GM19438 (cell line): ENCODE measurements at regions not wholly inside any gene's neighbourhood (a gene's known extent, or its start where the extent isn't known, plus 50 kb on each side); places are given as distances from the start of the nearest gene placed in this dataset.
"Not testable (repeated sequence)": the region's sequence is repeated elsewhere in the genome, so short reads cannot be mapped to it uniquely, and the experiment has no call there.

ENCODE experiments used
- ATAC-seq: cut with Tn5 transposase; IDR thresholded peaks from one replicate; pipeline ENCODE4 v1.9.1; 2021; ENCODE audit warnings: low read depth; ENCODE audit not compliant: unreplicated experiment

DNA sequence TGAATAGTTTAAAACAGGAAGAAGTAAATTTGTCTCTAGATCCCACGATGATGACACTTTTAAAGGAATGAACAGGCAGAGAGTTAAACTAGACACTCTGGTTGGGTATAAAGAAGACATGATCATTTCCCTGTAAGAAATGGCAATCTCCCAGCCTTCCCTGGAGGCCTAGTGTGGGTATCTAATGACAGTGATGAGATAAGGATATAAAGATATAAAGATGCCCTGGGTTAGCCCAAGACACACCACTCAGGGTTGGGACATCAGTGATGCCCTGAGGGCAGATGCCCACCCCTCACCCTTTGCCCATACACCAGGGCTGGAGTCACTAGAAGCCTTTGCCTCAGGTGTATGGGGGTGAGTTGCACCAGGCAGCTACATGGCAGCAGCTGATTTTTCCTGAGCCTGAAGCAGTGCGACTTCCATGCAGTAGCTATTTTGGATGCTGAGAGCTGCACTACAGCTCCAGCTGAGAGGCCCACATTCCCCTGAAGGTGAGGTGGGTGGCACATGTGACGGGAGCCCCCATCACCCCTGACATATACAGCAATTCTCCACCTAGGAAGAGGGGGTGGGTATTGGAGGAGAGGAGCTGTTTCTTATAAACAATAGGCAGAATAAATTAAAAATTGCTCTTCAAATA lies 177.5 kb downstream of the NDFIP2 start:
- no peak for ATAC-seq

DNA sequence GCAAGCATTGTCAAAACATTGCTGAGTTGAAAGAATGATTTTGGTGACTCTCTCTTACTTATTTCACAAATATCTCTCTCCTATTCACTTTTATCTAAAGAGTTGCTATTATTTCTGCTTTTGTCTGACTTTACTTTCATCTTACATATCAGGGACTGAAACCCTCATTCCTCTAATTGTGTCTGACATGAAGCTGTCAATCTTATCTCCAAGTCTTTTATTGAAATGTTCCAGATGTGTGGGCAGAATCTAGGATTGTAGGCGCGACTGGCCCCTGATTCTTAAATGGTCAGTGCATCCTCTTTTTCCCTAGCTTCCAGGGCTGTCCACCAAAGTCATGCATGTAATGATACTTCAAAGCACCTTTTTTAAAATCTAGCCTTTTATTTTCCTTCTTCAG lies 174.6 kb downstream of the NDFIP2 start:
- no peak for ATAC-seq

- no peak for ATAC-seq
Measured at GRCh38 chr13:79654520-79654919, 173.6 kb downstream of the NDFIP2 start.

- ATAC-seq, result no peak
Measured at GRCh38 chr13:79650688-79651087, 169.7 kb downstream of the NDFIP2 start.

GRCh38 chr13:79648191-79648590 lies 167.2 kb downstream of the NDFIP2 start:
- no peak for ATAC-seq

GRCh38 chr13:79647533-79647932 lies 166.6 kb downstream of the NDFIP2 start:
- no peak for ATAC-seq

- ATAC-seq, result no peak
Measured at GRCh38 chr13:79646880-79647279, 165.9 kb downstream of the NDFIP2 start.

DNA sequence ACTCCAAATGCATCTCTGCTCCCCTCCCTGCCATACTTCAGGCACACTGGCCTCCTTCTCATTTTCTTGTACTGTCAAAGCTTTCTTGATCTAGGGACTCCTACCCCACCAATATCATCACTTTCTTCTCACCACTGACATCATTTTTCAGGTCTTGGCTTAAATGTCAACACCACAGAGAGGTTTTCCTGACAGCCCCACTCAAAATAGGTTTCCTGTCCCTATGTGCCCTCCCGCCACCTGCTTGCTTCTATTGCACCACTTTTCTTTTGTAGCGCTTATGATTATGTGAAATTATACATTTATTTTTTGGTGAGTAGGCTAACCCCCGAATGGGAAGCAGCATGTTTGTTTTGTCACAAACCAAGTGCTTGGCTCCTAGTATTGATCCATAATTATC lies 164.6 kb downstream of the NDFIP2 start:
- ATAC-seq, result no peak

- no peak for ATAC-seq
Measured at GRCh38 chr13:79642596-79642995, 161.6 kb downstream of the NDFIP2 start.

DNA sequence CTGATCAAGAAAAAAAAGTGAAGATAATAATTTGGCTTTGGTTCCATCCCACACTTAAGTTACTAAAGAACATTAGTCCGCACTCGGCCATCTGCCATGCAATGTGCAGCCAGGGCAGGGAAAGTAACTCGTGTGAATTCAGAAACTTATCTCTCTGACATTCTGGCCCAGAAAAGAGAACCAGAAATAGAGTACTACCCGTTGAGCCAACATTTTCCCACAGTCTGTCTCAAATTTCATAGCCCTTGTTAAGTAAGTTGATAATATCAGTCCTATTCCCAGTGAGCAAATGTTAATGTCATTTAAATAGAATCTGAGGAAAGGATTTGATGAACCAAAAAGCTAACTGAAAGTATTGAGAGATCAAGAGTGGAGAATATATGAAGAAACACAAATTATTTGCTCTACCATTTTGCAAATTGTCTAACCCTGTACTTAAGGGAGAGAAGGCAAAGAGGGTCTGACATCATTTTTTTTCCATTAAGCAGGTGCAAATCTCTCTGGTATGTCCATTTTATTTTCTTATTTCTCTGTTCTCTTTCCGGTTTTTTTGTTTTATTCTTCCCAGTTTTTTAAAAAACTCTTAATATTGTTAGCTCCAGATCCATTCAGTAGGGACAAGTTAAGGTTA lies 156.3 kb downstream of the NDFIP2 start:
- no peak for ATAC-seq

GRCh38 chr13:79631051-79631659 lies 150.2 kb downstream of the NDFIP2 start:
- no peak for ATAC-seq

DNA sequence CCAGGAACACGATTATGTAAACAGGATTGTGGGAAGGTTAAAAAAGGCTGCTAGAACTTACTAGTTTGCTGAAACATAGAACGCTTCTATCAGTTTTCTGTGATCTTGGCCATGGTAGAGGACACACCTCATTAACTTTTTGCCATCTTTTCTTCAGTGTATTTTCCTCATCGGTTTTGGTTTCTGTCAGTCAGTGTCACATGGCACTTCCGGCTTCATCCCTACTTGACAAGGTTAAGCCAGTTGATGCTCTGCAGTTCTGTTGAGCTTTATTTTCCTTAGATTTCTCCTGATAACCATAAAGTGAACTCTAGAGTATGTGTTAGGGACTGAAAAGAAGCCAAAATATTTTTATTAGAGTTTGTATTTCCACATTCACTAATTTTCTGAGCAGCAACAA lies 147.5 kb downstream of the NDFIP2 start:
- no peak for ATAC-seq

DNA sequence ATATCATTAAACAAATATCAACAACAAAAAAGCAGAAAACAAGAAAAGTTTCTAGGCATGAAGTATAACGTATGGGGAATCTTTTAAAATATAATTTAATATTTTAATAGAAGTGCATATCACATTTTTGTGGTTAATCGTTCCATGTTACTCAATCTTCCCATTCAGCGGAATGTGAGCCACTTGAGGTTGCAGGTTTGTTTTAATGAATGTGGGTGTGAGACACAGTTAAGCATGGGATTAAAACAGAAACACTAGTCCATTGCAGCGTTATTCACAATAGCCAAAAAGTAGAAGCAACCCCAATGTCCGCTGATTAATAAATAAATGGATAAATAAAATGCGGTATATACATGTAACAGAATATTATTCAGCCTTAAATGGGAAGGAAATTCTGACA lies 146.0 kb downstream of the NDFIP2 start:
- ATAC-seq, result no peak

GRCh38 chr13:79625517-79625916 lies 144.6 kb downstream of the NDFIP2 start:
- ATAC-seq, result no peak

- no peak for ATAC-seq
Measured at GRCh38 chr13:79621902-79622301, 140.9 kb downstream of the NDFIP2 start.

DNA sequence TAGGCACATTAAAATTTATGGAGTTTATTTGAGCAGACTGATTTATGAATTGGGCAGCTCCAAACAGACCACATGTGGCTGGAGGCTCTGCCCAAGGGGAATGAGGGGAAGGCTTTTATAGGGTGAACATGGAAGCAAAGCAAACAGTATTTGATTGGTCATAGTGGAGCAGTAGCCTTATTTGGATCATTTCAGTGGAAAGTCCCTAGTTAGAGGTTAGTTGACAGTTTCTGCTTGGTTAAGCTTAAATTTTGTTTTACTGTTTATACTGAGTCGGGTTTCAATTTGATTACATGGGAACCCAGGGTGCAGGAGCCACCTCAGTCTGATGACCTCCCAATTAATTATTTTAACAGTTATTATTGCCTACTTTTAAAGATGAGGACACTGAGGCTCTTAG lies 140.5 kb downstream of the NDFIP2 start:
- ATAC-seq, result no peak

DNA sequence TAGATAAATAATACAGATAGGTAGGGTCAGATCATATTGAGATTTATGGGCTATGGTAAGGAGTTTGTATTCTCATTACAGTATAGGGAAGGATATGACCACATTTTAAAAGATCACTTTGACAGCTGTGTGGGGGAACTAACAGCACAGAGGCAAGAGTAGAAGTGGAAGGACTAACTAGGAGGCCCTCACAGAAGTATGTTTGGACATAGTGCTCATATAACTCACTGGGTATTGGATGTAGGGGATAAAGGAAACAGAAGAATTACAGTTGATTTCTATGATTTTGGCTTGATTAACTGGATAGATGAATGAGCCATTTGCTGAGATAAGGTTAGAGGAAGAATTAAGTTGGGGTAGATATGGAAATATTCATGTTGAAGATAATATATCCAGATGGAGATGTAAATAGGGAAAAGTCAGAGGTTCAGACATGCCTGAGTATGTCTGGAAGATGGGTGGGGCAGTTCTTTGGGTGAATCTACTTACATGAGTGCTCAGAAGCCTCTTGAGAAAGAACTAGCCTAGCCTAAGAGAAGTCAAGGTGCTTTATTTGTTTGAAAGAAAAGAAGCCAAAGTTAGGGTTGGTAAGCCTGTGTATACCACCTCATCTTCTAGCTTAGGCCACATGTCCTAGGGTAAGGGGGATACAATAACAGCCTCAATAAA lies 133.4 kb downstream of the NDFIP2 start:
- ATAC-seq, result no peak

- no peak for ATAC-seq
Measured at GRCh38 chr13:79612604-79613003, 131.6 kb downstream of the NDFIP2 start.

- not testable (repeated sequence) for ATAC-seq
Measured at GRCh38 chr13:79607895-79608294, 126.9 kb downstream of the NDFIP2 start.
